Tibial nerve (tissue), 4 donors: ENCODE measurements at regions not wholly inside any gene's neighbourhood (a gene's known extent, or its start where the extent isn't known, plus 50 kb on each side); places are given as distances from the start of the nearest gene placed in this dataset.

Experiments
- DNase-seq, 2 donors: peaks; one replicate each; pipeline ENCODE4 v3.0.0-alpha.2; 2019; ENCODE audit warnings: low spot score in 2 of 2
- H3K27ac ChIP-seq, 4 donors: fragments of 200-600 bp; sonication (generic) in 3 of 4; one replicate each; pipeline ENCODE4 v1.5.1; 2017 to 2019; ENCODE audit warnings: mild to moderate bottlenecking in 1 of 4
- H3K27me3 ChIP-seq, 2 donors: fragments of 200-600 bp; sonication (generic) in 1 of 2; one replicate each; pipeline versions ENCODE4 v1.5.1 to v1.6.0; 2017 to 2019
- H3K36me3 ChIP-seq, 3 donors: fragments of 200-600 bp; sonication (generic); one replicate each; pipeline ENCODE4 v1.5.1; 2018 to 2019
- H3K4me1 ChIP-seq, 4 donors: fragments of 200-600 bp; sonication (generic) in 3 of 4; one replicate each; pipeline ENCODE4 v1.5.1; 2017 to 2019
- H3K4me3 ChIP-seq, 4 donors: fragments of 200-600 bp; sonication (generic) in 3 of 4; one replicate each; pipeline ENCODE4 v1.5.1; 2017 to 2019; ENCODE audit warnings: mild to moderate bottlenecking in 1 of 4, moderate library complexity in 1 of 4
- H3K9me3 ChIP-seq, 4 donors: fragments of 200-600 bp; sonication (generic) in 3 of 4; one replicate each; pipeline ENCODE4 v1.5.1; 2017 to 2019
- CTCF ChIP-seq, 5 experiments: fragments of 200-600 bp in 3 of 5; fragments of 450-650 bp in 2 of 5; sonication (generic) in 3 of 5; IDR thresholded peaks; one replicate each; pipeline ENCODE4 v1.5.1; 2016 to 2019; ENCODE audit warnings: antibody characterized with exemption in 5 of 5, mild to moderate bottlenecking in 3 of 5, moderate library complexity in 2 of 5
- EP300 ChIP-seq, 2 donors: sonication (generic); formaldehyde crosslinking; IDR thresholded peaks; one replicate each; pipeline ENCODE4 v1.6.1; 2017; ENCODE audit warnings: antibody characterized with exemption in 2 of 2, mild to moderate bottlenecking in 1 of 2
- POLR2A ChIP-seq, 2 donors: fragments of 450-650 bp; IDR thresholded peaks; one replicate each; pipeline ENCODE4 v1.6.1; 2017; ENCODE audit warnings: antibody characterized with exemption in 2 of 2, mild to moderate bottlenecking in 2 of 2, moderate library complexity in 2 of 2
- WGBS, 2 donors: methylation state at CpG; one replicate each; pipeline ENCODE4 v1.1.5; 2018; 5-methylcytosine and 5-hydroxymethylcytosine counted together

DNA sequence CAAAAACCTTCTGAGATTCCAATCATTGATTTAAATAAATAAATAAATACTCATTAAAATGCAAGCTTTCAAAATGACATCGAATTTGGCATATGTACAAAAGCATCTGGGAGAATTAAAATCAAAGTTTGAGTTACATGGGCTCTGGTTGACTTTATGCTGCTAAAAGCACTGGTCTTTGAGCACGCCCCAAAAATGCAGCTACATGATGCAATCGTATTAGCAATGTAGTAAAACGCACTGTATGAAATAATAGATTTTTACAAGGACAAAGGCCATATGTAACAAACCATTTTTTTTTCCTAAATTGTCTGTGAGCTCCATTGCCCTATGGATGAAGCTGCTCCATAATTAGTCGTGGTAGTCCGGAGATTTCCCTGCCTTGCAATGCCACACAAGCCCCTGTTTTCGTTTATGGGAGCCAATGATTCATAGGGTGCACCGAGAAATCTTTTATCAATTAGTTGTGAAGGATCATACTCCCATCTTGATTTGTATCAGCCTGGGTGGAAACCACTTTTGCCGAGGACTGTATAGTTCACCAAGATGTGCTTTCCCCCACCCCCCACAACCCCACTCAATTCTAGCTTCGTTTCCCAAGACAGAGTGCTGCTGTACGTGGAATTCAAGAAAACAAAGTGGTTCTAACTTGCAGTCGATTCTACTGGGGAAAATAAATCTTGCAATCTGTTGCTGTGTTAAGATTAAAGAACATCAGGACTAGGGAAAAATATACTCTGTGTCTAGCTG, 268.4 kb downstream of the IRS1 start:
- Histone ChIP-seq H3K9me3 (no peaks in the 10 kb centered on the region), H3K4me3 (no peak overlapping the region), H3K4me1 (no peaks in the 10 kb centered on the region), H3K36me3 (no peaks in the 10 kb centered on the region), H3K27me3 (no peaks in the 10 kb centered on the region), H3K27ac (no peak overlapping the region)
- no peak for DNase-seq
- TF ChIP-seq EP300 (IDR thresholded peaks at IDR 0.05) (no peak), POLR2A (IDR thresholded peaks at IDR 0.05) (no peak), CTCF (IDR thresholded peaks at IDR 0.05) (no peak)
- WGBS, 2 donors, result 60 to 62% methylated on average over 12 of the region's 12 CpGs

DNA sequence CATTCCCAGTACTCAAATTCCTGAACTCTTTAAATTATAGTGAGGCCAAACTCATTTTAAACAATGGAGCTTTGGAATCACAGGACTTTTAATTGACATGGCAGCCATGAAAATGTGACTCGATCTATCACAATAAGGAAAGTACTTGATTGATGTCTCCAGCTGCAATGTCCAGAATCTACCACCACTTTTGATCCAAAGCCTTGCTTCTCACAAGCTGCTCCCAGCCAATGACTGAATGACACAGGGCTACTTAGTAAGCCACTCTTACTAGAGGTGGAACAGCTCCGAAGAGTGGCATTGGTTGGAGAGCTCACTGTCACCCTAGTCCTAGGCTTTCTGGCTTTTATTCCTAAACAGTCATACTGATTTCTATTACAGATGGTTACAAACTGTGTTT, 270.1 kb downstream of the IRS1 start:
- no peaks in the 10 kb centered on the region for H3K9me3 ChIP-seq
- H3K4me1 ChIP-seq, result no peaks in the 10 kb centered on the region
- no peaks in the 10 kb centered on the region for H3K27me3 ChIP-seq
- TF ChIP-seq EP300 (IDR thresholded peaks at IDR 0.05), result no peak
- no peak for TF ChIP-seq CTCF (IDR thresholded peaks at IDR 0.05)
- no peak for TF ChIP-seq POLR2A (IDR thresholded peaks at IDR 0.05)
- 87 to 93% methylated on average over 2 of the region's 2 CpGs for whole genome bisulfite sequencing, 2 donors
- no peak overlapping the region for H3K4me3 ChIP-seq
- no peak overlapping the region for H3K27ac ChIP-seq
- no peak for DNase-seq
- no peaks in the 10 kb centered on the region for H3K36me3 ChIP-seq

DNA sequence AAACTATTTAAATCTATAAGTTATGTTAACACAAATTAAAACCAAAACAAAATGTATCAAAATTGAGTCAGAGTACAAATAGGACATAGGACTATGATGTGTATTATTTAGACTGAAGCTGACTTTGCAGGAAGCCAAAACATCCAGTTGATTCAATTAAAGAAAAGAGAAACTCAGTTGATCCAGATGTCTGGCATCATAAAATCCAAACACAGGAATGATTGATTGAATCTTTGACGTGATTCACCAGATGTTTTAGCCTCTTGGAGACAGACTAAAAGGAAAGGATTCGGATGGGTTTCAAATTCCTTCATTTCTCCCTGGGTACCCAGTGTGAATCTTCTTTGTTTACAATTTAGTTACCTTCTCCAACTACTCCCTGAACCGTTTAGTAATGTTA, 272.9 kb downstream of the IRS1 start:
- H3K4me1 ChIP-seq, result no peaks in the 10 kb centered on the region
- H3K9me3 ChIP-seq, result no peaks in the 10 kb centered on the region
- H3K36me3 ChIP-seq, result no peaks in the 10 kb centered on the region
- no peaks in the 10 kb centered on the region for H3K27me3 ChIP-seq
- no peak for DNase-seq
- TF ChIP-seq EP300 (IDR thresholded peaks at IDR 0.05) (no peak), CTCF (IDR thresholded peaks at IDR 0.05) (no peak), POLR2A (IDR thresholded peaks at IDR 0.05) (no peak)
- no peak overlapping the region for H3K4me3 ChIP-seq
- no peak overlapping the region for H3K27ac ChIP-seq
- WGBS, 2 donors, result 42 to 43% methylated on average over 3 of the region's 3 CpGs

- TF ChIP-seq POLR2A (IDR thresholded peaks at IDR 0.05) (no peak), EP300 (IDR thresholded peaks at IDR 0.05) (peak in 1 of 2 donors; percentile 82)
- peak in 1 of 2 donors; percentile 61 for DNase-seq
- Histone ChIP-seq H3K4me3 (no peak overlapping the region), H3K9me3 (no peaks in the 10 kb centered on the region), H3K27me3 (no peaks in the 10 kb centered on the region), H3K27ac (peak overlapping the region in 2 of 4 donors; percentile 22 to 56), H3K4me1 (no peaks in the 10 kb centered on the region), H3K36me3 (no peaks in the 10 kb centered on the region)
- 83 to 88% methylated on average over 2 of the region's 2 CpGs for WGBS, 2 donors
These were observed 275.2 kb downstream of the IRS1 start for GRCh38 chr2:226524381-226524843.

GRCh38 chr2:226520723-226521122, 278.9 kb downstream of the IRS1 start:
- TF ChIP-seq CTCF (IDR thresholded peaks at IDR 0.05), result no peak
- Histone ChIP-seq H3K4me3 (no peak overlapping the region), H3K36me3 (no peaks in the 10 kb centered on the region), H3K27ac (no peak overlapping the region), H3K9me3 (peaks cover 0 to 5% (median 1%) of the 10 kb centered on the region in 4 donors), H3K27me3 (no peaks in the 10 kb centered on the region), H3K4me1 (no peaks in the 10 kb centered on the region)
- no peak for DNase-seq
- 74 to 80% methylated on average over 2 of the region's 2 CpGs for WGBS, 2 donors
